Chondrocyte (in vitro differentiated cells): ENCODE measurements at regions not wholly inside any gene's neighbourhood (a gene's known extent, or its start where the extent isn't known, plus 50 kb on each side); places are given as distances from the start of the nearest gene placed in this dataset.

Source experiments
- DNase-seq: peaks from one replicate; pipeline ENCODE4 v3.0.0; 2021; ENCODE audit warnings: mixed read lengths, low spot score
- H3K27ac Mint-ChIP-seq: one replicate; pipeline ENCODE4 v1.8.0; 2021; ENCODE audit warnings: mild to moderate bottlenecking, moderate library complexity, mixed read lengths; ENCODE audit not compliant: unreplicated experiment
- H3K27me3 Mint-ChIP-seq: 2 replicates; pipeline ENCODE4 v1.8.0; 2021; ENCODE audit warnings: low read depth, mixed read lengths
- H3K36me3 Mint-ChIP-seq: 2 replicates; pipeline ENCODE4 v1.8.0; 2021; ENCODE audit warnings: low read depth, mixed read lengths
- H3K4me1 Mint-ChIP-seq: 2 replicates; pipeline ENCODE4 v1.8.0; 2021; ENCODE audit warnings: low read depth, mild to moderate bottlenecking, mixed read lengths
- H3K4me3 Mint-ChIP-seq: one replicate; pipeline ENCODE4 v1.8.0; 2021; ENCODE audit warnings: mild to moderate bottlenecking, moderate library complexity, mixed read lengths; ENCODE audit not compliant: unreplicated experiment
- H3K9me3 Mint-ChIP-seq: 2 replicates; pipeline ENCODE4 v1.8.0; 2021; ENCODE audit warnings: low read depth, mixed read lengths
- TF ChIP-seq, protein P1 (sequence below): fragments of 200-600 bp; sonication (generic); IDR thresholded peaks from 2 replicates; pipeline ENCODE4 v1.5.0; 2021; ENCODE audit warnings: antibody characterized with exemption, mild to moderate bottlenecking, moderate library complexity

DNA sequence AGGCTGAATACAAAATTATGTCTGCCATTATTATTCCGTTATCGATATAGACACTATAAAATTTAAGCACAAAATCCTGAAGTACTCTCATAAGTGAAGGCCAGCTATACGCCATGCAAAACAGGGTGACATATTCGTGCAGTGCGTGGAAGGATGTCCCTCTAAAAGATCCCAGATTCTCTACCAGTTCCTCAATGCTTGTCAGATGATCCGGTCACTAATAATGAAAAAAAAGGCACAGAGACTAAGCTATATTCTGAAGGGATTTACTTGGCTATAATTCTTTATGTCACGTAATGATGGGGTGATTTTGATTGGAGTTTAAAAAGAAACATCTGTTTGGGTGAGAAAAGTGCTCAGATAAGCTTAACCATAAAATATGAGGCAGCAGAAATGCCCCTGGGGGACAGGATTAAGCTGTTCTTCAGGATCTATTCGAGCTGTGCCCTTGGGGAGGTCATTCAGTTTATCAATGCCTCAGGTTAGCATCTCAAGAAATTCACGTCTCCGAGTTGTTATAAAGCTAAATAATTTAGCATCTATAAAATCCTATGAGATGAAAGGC, 229.7 kb upstream of the PITRM1 start:
- Mint-ChIP-seq H3K4me1 (peaks cover 51% of the 10 kb centered on the region), H3K9me3 (peaks cover 4% of the 10 kb centered on the region), H3K27me3 (no peaks in the 10 kb centered on the region), H3K36me3 (no peaks in the 10 kb centered on the region), H3K27ac (no peak overlapping the region), H3K4me3 (no peak overlapping the region)
- DNase-seq = no peak
- TF ChIP-seq, protein P1, sequence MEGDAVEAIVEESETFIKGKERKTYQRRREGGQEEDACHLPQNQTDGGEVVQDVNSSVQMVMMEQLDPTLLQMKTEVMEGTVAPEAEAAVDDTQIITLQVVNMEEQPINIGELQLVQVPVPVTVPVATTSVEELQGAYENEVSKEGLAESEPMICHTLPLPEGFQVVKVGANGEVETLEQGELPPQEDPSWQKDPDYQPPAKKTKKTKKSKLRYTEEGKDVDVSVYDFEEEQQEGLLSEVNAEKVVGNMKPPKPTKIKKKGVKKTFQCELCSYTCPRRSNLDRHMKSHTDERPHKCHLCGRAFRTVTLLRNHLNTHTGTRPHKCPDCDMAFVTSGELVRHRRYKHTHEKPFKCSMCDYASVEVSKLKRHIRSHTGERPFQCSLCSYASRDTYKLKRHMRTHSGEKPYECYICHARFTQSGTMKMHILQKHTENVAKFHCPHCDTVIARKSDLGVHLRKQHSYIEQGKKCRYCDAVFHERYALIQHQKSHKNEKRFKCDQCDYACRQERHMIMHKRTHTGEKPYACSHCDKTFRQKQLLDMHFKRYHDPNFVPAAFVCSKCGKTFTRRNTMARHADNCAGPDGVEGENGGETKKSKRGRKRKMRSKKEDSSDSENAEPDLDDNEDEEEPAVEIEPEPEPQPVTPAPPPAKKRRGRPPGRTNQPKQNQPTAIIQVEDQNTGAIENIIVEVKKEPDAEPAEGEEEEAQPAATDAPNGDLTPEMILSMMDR = no peak

GRCh38 chr10:3401491-3401938, 228.9 kb upstream of the PITRM1 start:
- DNase-seq = no peak
- Mint-ChIP-seq H3K27me3 (no peaks in the 10 kb centered on the region), H3K36me3 (no peaks in the 10 kb centered on the region), H3K9me3 (peaks cover 4% of the 10 kb centered on the region), H3K4me1 (peaks cover 54% of the 10 kb centered on the region), H3K27ac (peak overlapping the region; percentile 95), H3K4me3 (no peak overlapping the region)
- TF ChIP-seq, protein P1 = no peak

DNA sequence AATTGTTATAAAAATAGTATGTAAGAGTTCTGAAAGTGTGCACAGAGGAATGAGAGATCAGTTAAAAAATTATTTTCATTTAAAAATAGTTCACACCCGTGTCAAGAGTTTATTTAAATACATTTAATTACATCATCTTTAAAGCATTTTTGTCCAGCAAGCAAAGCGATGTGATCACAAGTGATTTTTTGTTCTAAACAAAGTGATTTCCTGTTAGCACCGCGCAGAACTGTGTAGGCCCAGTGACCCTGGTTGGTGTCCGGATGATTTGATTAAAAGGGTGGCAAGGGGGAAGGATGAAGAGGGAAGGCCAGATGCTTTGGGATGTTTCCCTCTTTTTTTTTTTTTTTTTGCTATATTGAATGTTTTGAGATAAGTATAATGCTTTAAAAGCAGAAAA, 227.8 kb upstream of the PITRM1 start:
- H3K27me3 Mint-ChIP-seq = no peaks in the 10 kb centered on the region
- H3K9me3 Mint-ChIP-seq = peaks cover 4% of the 10 kb centered on the region
- no peak overlapping the region for H3K4me3 Mint-ChIP-seq
- TF ChIP-seq, protein P1 = no peak
- H3K27ac Mint-ChIP-seq = peak overlapping the region; percentile 95
- DNase-seq = no peak
- peaks cover 55% of the 10 kb centered on the region for H3K4me1 Mint-ChIP-seq
- H3K36me3 Mint-ChIP-seq = no peaks in the 10 kb centered on the region

DNA sequence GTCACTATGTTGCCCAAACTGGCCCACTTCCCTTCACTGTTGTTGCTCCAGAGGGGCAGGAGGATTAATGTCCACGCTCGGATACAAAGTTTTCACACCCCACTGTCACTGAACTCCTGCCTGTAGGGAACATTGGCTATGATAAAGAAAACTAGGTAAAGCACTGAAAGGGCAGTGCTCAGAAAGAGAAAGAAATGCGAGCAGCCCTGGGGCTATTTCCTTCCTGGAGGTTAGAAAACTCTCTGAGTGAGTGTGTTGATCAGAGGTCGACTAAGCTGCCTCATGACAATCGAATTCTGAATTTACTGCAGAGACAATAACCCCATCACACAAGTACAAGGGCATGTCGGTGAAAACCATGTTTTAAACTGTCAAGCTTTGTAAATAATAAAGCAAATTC, 227.2 kb upstream of the PITRM1 start:
- no peak overlapping the region for H3K4me3 Mint-ChIP-seq
- TF ChIP-seq, protein P1 = no peak
- no peaks in the 10 kb centered on the region for H3K27me3 Mint-ChIP-seq
- peaks cover 4% of the 10 kb centered on the region for H3K9me3 Mint-ChIP-seq
- H3K36me3 Mint-ChIP-seq = no peaks in the 10 kb centered on the region
- peaks cover 57% of the 10 kb centered on the region for H3K4me1 Mint-ChIP-seq
- peak overlapping the region; percentile 95 for H3K27ac Mint-ChIP-seq
- no peak for DNase-seq

- TF ChIP-seq, protein P1 = no peak
- Mint-ChIP-seq H3K9me3 (peaks cover 7% of the 10 kb centered on the region), H3K36me3 (peaks cover 2% of the 10 kb centered on the region), H3K27ac (peak overlapping the region; percentile 49), H3K27me3 (no peaks in the 10 kb centered on the region), H3K4me3 (no peak overlapping the region), H3K4me1 (peaks cover 61% of the 10 kb centered on the region)
- DNase-seq = peak; percentile 49
These were observed 226.5 kb upstream of the PITRM1 start for GRCh38 chr10:3398825-3399646.
